GM18502 (cell line): ENCODE measurements at regions not wholly inside any gene's neighbourhood (a gene's known extent, or its start where the extent isn't known, plus 50 kb on each side); places are given as distances from the start of the nearest gene placed in this dataset.

ENCODE experiments used
- ATAC-seq: cut with Tn5 transposase; IDR thresholded peaks from one replicate; pipeline ENCODE4 v1.9.1; 2021; ENCODE audit warnings: mild to moderate bottlenecking; ENCODE audit not compliant: unreplicated experiment, poor library complexity

DNA sequence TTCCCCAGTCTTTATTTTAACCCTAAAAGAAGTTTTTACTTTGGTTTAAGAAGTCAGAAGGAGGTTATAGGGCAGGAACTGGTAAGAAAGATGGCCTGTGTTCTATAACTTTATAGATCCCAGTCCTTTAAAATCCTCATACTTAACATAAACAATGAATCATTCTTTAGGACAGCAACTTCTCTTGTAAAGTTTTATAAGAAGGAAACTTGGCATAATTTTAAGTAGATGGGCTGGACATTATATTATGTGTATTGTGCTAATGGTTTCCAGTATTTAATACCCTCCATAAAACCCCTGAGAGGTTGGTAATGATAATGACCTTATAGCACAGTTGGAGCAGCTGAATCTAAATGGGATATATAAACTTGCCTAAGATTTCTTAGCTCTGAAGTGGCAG is 247.2 kb downstream of the FAM170A start:
- ATAC-seq, result no peak

DNA sequence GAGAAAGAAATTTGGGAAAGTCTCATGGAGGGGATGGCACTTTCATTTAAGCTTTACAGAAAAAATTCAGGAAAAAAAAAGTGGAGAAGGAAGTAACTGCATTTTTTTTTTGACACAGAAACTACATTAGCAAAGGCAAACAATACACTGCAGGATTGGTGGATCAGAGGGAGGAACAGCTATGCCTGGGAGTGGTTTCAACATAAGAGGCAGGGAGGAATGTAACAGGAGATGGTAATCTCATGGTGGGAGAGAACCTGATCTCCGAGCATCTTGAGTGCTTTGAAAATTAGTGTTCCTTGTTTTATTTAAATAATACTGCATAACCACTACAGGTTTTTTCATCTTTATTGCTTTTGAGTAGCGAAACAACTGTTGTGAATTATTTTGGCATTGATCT is 249.4 kb downstream of the FAM170A start:
- no peak for ATAC-seq

DNA sequence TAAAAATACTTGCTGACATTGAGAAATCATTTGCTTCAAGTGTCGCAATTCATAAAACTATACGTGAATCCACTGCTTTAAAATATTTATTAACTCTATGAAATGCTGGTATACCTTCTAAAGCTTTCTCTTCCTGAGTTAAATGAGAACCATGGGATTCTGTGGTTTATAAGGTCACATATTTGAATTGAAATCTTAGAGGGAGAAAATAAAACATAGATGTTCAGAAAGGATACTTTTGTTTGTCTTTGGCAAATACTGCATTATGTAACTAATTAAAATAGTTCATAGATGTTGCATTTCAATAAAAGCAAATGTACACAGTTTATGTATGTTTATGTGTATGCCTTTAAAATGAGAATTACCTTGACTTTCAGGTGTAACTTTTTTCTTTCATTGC is 250.1 kb downstream of the FAM170A start:
- ATAC-seq, result no peak

DNA sequence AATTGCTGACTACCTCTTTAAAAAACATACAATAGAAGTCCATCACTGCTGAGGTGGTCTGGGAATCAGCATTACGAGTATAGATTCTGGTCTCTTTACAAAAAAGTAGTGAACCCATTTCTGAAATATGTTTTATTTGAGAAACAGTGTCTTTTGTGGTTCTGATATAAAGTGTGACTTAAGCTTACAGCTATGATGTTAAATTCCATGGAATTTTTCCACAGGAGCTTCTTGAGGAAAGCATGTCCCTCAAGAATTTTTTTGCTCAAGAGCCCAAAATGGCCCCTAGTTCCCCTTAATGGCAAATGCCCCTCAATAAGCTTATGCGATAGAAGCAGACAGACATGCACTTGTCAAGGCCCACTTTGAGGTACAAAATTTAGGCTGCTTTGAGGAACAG is 265.7 kb downstream of the FAM170A start:
- ATAC-seq, result no peak

DNA sequence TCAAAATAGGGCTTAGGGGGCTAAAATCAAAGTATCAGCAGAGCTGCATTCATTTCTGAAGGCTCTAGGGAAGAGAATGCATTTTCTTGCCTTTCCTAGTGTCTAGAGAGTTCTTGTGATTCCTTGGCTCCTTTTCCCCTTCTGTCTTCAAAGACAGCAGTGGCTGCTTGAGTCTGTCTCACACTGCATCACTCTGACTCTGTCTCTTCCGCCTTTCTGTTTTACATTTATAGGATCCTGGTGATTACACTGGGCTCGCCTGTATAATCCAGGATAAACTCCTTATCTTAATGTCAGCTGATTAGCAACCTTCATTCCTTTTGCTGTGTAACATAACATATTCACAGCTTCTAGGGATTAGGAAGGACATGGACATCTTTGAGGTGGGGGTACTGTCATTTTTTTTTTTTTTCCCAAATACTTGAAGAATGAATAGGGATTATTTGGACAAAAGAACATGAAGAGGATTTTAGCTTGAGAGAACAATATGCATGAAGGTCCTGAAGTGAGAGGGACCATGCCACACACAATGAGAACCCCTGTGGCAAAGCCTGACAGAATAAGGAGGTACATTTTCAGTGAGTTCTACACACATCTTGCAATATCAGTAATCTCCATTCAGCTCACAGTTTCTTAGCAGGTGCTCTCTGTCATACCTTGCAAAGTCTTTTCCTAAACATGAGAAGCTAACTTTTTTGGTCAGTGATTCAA is 267.6 kb downstream of the FAM170A start:
- ATAC-seq, result no peak

DNA sequence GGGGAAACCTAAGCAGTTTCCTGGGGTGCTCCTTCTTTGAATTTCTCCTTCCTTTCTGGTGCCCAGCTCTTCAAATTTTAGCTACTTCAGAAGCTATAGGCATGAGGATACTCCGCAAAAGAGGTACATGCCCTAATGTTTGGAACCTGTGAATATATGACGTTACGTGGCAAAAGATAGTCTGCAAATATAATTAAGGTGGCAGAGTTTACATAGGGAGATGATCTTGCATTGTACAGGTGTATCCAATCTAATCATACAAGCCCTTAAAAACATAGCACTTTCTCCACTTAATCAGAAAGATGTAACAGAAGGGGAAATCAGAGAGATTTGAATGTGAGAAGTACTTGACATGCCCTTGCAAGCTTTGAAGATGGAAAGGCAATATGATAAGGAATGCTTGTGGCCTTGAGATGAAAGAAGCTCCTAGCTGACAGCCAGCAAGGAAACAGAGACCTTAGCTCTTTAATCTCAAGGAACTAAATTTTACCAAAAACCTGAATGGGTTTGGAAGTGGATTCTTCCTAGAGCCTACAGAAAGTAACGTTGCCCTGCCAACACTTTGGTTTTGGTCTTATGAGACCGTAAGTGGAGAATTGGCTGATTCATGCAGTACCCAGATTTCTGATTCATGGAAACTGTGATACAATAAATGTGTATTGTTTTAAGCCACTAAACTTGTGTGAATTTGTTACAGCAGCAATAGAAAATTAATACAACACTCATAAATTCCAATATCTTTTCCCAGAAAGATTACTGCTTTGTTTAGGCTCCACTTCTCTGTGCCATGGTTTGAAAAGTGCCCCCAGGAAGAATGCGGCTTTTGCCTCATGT is 268.4 kb downstream of the FAM170A start:
- no peak for ATAC-seq

DNA sequence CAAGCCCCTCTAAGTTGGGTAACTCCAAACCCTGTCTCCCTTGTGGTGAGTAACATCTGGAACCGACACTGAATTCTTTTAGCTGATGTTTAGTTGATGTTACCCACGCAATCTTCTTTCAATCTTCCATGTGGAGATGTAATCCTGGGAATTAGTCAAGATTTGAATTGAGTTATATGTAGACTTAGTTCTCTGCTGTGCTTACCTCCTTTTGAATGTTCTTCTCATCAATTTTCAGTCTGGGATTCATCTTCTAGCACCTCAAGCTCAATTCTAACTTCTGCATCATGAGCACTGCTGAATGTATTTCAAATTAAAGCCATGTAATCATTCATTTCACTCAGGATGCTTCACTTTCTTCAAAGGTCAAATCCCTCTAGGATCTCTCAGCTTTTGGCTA is 270.6 kb downstream of the FAM170A start:
- ATAC-seq, result no peak

DNA sequence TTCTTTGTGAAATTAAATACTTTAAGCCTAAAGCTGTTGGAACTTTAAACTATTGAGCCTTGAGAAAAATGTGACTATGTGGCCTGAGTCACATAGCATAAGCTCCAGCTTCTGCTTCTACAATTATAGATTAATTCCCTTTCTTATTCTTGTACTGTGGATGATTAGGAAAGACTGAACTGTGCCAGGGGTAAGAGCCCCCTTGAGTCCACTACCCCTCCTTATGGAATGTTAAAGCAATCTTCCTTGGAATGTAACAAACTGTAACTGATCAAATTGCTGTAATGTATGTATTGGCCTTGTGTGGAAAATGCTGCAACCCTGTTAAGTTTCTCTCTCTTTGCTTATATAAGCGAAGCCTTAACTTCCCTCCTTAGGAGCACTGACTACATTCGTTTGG is 273.2 kb downstream of the FAM170A start:
- ATAC-seq, result no peak

DNA sequence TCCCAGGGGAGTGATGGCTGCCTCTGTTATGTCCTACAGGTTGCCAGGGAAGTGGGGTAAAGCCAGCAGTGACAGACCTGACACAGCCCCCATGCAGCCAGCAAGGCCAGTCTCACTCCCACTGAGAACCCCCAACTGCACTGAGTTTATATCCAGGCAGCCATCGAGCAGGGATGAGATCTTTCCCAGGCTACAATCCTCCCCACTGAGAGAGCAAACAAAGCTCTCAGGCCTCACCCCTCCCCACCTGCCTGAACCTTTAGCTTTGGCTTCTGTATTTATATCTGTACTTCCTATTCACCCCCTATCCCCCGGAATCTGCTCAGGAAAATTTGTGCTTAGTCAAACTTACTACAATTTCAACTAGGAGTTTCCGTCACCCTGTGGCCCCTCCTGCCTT is 284.1 kb downstream of the FAM170A start:
- ATAC-seq, result no peak

DNA sequence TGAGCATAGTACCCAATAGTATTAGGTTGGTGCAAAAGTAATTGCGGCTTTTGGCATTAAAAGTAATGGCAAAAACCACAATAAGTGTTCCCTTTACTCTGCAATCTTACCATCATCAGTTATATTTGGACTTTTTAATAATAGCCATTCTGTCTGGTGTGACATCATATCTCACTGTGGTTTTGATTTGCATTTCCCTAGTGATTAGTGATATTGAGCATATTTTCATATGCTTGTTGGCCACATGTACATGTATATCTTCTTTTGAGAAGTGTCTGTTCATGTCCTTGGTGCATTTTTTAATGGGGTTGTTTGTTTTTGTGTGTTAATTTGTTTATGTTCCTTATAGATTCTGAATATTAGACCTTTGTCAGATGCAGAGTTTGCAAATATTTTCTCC is 289.9 kb downstream of the FAM170A start:
- peak; percentile 44 for ATAC-seq

DNA sequence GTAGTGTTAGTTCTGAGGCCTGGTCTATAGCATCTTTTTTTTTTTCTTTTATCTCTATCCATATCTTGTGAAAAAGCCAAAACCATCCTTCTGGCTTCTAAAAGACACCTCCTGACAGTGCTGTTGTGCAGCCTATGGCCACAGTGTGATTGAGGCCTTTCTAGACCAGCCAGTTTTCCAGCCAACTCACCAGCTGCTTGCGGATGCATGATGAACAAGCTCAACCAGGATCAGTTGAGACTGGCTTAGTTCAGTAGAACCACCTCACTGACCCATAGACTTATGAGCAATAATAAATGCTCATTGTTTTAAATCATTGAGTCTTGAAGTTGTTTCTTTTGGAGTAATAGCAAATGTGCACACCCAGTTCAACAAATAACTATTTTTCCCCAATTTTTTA is 296.9 kb downstream of the FAM170A start:
- no peak for ATAC-seq

DNA sequence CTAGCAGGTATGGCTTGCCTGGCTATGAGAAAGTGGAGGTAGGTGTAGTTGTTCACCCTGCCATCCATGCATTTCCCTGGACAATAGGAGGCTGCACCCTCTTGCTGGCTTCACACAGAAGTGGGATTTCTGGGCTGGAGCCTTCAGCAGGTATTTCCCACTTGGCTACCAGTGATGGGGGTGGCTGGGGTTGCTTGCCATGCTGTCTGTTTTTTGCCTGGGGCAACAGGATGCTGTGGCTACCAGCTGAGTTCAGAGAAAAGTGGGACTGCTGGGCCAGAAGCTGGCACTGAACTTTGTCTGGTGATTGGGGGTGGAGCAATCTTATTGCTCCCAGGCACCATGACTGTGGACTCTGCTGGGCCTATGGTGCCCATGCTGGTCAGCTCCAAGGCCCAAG is 299.6 kb downstream of the FAM170A start:
- ATAC-seq, result no peak

DNA sequence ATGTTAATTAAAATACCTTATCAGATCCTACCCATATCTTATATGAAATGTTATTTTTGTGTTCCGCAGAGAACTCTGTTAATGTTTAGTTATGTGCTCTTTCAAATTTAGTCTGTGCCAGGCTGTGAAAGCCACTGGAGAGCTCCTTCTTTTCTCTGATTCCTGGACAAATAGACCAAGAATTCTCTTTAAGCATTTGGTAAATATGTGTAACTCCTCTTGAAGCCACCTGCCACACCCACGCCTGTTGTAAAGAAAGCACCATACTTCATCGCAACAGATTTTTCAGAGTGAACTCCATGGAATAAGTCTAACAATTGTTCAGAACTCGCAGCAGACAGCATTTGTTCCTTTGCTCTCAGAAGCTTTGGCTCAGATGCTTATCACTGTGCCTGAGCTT is 301.1 kb downstream of the FAM170A start:
- no peak for ATAC-seq

DNA sequence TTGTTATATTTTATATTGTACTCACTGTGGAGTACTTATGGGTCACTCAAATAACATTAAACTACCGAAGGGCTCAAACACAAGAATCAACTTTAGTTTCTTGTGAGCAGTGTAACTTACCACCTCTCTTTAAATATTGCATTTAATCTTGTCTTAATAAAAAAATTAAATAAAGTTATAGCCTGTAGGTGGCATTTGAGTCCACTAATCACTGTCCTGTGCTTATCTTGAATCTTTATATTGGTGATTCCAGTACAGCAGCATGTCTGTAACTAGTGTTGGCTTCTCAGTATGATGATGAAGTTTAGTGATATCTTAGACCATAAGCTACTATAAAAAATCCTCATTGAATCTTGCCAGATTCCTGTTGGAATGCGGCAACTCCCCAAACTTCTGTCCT is 313.8 kb downstream of the FAM170A start:
- no peak for ATAC-seq

DNA sequence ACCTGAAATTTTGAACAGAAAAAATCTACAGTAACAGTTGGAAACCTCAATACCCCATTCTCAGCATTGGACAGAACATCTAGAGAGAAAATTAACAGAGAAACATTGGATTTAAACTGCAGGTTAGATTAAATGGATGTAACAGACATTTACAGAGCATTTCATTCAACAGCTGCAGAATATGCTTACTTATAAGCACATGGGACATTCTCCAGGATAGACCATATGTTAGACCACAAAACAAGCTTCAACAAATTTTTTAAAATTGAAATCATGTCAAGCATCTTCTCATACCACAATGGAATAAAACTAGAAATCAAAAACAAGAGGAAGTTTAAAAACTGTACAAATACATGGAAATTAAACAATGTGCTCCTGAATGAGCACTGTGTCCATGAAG is 316.3 kb downstream of the FAM170A start:
- no peak for ATAC-seq

DNA sequence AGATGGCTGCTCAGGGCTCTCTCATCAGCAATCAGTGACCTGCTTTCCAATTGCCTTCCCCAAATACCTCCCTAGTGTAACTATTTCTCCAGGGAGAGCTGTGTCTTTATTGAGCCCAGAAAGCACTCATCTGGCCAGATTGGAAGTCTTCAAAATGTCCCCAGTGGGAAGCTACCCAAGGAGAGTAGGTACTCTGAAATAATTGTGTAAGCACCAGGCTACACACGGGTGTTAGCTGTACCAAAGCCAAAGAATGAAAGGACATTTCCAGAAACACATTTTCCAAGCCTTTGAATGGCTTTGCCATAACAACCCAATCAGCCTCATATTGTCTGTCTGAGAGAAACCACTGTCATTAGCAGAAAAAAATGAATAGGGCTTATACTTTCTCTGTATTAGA is 318.8 kb downstream of the FAM170A start:
- no peak for ATAC-seq

DNA sequence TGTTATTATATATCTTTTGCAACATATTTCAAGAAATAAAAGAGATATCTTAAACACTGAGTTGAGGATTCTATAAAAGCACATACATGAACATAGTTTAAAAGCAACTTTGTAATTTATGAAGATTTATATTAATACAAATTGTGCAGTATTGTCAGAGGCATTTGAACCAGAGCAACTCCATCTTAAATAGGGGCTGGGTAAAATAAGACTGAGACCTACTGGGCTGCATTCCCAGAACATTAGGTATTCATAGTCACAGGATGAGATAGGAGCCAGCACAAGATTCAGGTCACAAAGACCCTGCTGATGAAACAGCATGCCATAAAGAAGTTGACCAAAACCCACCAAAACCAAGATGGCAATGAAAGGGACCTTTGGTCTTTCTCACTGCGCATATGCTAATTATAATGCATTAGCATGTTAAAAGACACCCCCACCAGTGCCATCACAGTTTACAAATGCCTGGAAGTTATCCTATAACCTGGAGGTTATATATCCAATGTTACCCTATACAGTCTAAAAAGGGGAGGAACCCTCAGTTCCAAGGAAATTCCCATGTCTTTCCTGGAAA is 320.2 kb downstream of the FAM170A start:
- ATAC-seq, result no peak

DNA sequence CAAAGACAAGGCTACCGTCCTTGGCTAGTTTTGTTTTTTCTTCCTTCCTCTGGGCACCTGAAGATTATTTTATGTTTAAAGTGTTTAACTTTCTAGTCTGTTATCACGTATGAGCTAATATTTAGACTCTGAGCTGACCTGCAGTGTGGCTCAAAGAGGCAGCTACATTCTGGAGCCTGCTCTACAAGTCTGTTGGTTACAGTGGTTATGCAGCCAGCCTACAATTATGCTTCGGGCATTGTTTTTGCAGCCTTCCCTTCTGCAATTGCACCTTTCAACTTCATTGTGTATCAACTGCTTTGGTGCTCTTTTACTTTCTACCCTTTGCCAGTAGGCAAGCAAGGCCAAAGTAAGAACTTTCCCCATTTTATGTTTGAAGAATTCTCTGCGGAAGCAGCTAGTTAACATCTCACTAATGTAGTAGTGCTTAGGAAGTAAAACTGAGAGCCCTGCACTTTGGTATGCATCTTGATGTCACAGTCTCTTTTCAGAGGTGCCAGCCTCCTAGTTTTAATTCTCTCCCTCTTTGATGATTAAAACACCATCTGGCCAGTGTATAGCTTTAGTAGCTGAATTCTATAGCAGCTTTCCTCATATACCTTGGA is 322.1 kb downstream of the FAM170A start:
- ATAC-seq, result no peak

DNA sequence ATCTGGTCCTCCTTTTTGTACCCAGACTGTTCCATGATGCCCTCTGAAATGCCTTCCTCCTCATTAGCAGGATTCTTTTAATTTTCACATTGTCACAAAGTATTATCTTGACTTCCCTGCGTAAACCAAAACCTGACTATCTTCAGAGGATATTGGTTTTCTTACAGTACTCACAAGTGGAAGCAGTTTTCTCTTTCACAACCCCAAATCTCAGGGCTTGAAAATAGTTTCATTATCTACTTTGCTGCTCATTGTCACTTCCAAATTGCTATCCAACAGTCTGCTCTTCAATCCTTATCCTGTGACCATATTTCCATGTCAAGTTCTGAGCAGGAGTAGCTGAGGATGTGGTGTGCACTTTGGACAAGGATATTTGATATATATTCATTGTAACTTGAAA is 324.1 kb downstream of the FAM170A start:
- ATAC-seq, result no peak

DNA sequence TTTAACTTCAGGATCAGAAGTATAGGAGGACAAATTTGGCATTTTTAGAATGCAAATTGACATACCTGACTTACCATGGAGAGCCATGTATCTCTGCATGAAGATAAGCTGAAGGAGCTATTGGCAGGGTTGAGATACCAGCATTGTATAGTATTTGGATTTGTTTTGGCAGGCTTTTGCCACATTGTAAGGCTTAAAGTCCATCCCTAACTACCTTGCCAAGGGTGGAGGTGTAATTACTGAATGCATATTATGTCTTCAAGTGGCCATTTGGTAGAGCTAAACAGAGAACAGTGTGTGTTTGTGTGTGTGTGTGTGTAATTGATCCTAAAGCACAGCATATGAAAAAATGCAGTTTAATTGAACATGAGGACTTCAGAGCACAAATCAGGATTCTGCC is 324.7 kb downstream of the FAM170A start:
- ATAC-seq, result no peak

DNA sequence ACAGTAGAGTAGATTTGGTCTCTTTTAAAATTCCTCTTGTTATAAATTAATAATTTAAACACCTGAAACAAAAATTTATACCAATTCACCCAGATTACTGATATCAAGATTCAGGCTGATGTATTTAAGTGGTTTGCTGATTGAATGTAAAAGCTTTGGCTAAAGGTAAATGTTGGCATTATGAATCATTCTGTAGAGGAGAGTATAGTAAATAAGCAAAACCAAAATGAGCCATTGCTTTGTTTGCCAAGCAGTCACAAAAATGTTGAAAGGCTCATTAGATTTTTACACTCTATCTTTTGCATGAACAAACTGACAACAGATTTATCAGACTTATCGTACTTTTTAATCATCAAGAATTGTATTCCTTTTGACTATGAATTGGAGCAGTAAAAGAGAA is 332.6 kb downstream of the FAM170A start:
- ATAC-seq, result no peak
